ENCODE measurements at regions not wholly inside any gene's neighbourhood (a gene's known extent, or its start where the extent isn't known, plus 50 kb on each side); places are given as distances from the start of the nearest gene placed in this dataset.

- Histone ChIP-seq H3K4me1 (ENCODE audit: control insufficient read depth in 2 of 2, insufficient read depth in 2 of 2, low read length in 2 of 2) (no peaks in the 10 kb centered on the region), H3K9ac (ENCODE audit: low read depth in 1 of 2, low read length in 2 of 2) (no peak overlapping the region), H3K9me3 (ENCODE audit: control insufficient read depth in 2 of 2, low read length in 2 of 2) (no peaks in the 10 kb centered on the region), H3K36me3 (ENCODE audit: control insufficient read depth in 2 of 2, insufficient read depth in 2 of 2, low read length in 2 of 2) (no peaks in the 10 kb centered on the region), H3K4me3 (ENCODE audit: low read length in 2 of 2) (no peak overlapping the region), H3K27ac (ENCODE audit: low read depth in 2 of 2, low read length in 2 of 2) (no peak overlapping the region), H3K27me3 (ENCODE audit: control insufficient read depth in 2 of 2, insufficient read depth in 2 of 2, low read length in 2 of 2) (no peaks in the 10 kb centered on the region)
Observed at GRCh38 chr15:35987056-35987455, 441.1 kb upstream of the DPH6 start.

- no peaks in the 10 kb centered on the region for H3K9me3 ChIP-seq (ENCODE audit: control insufficient read depth in 2 of 2, low read length in 2 of 2)
- no peaks in the 10 kb centered on the region for H3K36me3 ChIP-seq (ENCODE audit: control insufficient read depth in 2 of 2, insufficient read depth in 2 of 2, low read length in 2 of 2)
- H3K4me1 ChIP-seq (ENCODE audit: control insufficient read depth in 2 of 2, insufficient read depth in 2 of 2, low read length in 2 of 2), result no peaks in the 10 kb centered on the region
- H3K27ac ChIP-seq (ENCODE audit: low read depth in 2 of 2, low read length in 2 of 2), result no peak overlapping the region
- no peaks in the 10 kb centered on the region for H3K27me3 ChIP-seq (ENCODE audit: control insufficient read depth in 2 of 2, insufficient read depth in 2 of 2, low read length in 2 of 2)
- no peak overlapping the region for H3K4me3 ChIP-seq (ENCODE audit: low read length in 2 of 2)
- H3K9ac ChIP-seq (ENCODE audit: low read depth in 1 of 2, low read length in 2 of 2), result no peak overlapping the region
Observed at GRCh38 chr15:35991386-35991785, 445.4 kb upstream of the DPH6 start.

GRCh38 chr15:35992791-35993190, 446.8 kb upstream of the DPH6 start:
- H3K27me3 ChIP-seq (ENCODE audit: control insufficient read depth in 2 of 2, insufficient read depth in 2 of 2, low read length in 2 of 2), result no peaks in the 10 kb centered on the region
- H3K4me3 ChIP-seq (ENCODE audit: low read length in 2 of 2), result no peak overlapping the region
- no peaks in the 10 kb centered on the region for H3K36me3 ChIP-seq (ENCODE audit: control insufficient read depth in 2 of 2, insufficient read depth in 2 of 2, low read length in 2 of 2)
- H3K4me1 ChIP-seq (ENCODE audit: control insufficient read depth in 2 of 2, insufficient read depth in 2 of 2, low read length in 2 of 2), result no peaks in the 10 kb centered on the region
- no peak overlapping the region for H3K27ac ChIP-seq (ENCODE audit: low read depth in 2 of 2, low read length in 2 of 2)
- H3K9ac ChIP-seq (ENCODE audit: low read depth in 1 of 2, low read length in 2 of 2), result no peak overlapping the region
- H3K9me3 ChIP-seq (ENCODE audit: control insufficient read depth in 2 of 2, low read length in 2 of 2), result no peaks in the 10 kb centered on the region

- H3K9ac ChIP-seq (ENCODE audit: low read depth in 1 of 2, low read length in 2 of 2), result no peak overlapping the region
- H3K9me3 ChIP-seq (ENCODE audit: control insufficient read depth in 2 of 2, low read length in 2 of 2), result no peaks in the 10 kb centered on the region
- no peak overlapping the region for H3K4me3 ChIP-seq (ENCODE audit: low read length in 2 of 2)
- H3K4me1 ChIP-seq (ENCODE audit: control insufficient read depth in 2 of 2, insufficient read depth in 2 of 2, low read length in 2 of 2), result no peaks in the 10 kb centered on the region
- H3K36me3 ChIP-seq (ENCODE audit: control insufficient read depth in 2 of 2, insufficient read depth in 2 of 2, low read length in 2 of 2), result no peaks in the 10 kb centered on the region
- H3K27me3 ChIP-seq (ENCODE audit: control insufficient read depth in 2 of 2, insufficient read depth in 2 of 2, low read length in 2 of 2), result no peaks in the 10 kb centered on the region
- H3K27ac ChIP-seq (ENCODE audit: low read depth in 2 of 2, low read length in 2 of 2), result no peak overlapping the region
Observed at GRCh38 chr15:35993196-35993595, 447.2 kb upstream of the DPH6 start.

GRCh38 chr15:35994876-35995275, 448.9 kb upstream of the DPH6 start:
- Histone ChIP-seq H3K9me3 (ENCODE audit: control insufficient read depth in 2 of 2, low read length in 2 of 2) (no peaks in the 10 kb centered on the region), H3K4me3 (ENCODE audit: low read length in 2 of 2) (no peak overlapping the region), H3K4me1 (ENCODE audit: control insufficient read depth in 2 of 2, insufficient read depth in 2 of 2, low read length in 2 of 2) (no peaks in the 10 kb centered on the region), H3K27ac (ENCODE audit: low read depth in 2 of 2, low read length in 2 of 2) (no peak overlapping the region), H3K9ac (ENCODE audit: low read depth in 1 of 2, low read length in 2 of 2) (no peak overlapping the region), H3K36me3 (ENCODE audit: control insufficient read depth in 2 of 2, insufficient read depth in 2 of 2, low read length in 2 of 2) (no peaks in the 10 kb centered on the region), H3K27me3 (ENCODE audit: control insufficient read depth in 2 of 2, insufficient read depth in 2 of 2, low read length in 2 of 2) (no peaks in the 10 kb centered on the region)

- no peak overlapping the region for H3K4me3 ChIP-seq (ENCODE audit: low read length in 2 of 2)
- H3K4me1 ChIP-seq (ENCODE audit: control insufficient read depth in 2 of 2, insufficient read depth in 2 of 2, low read length in 2 of 2), result no peaks in the 10 kb centered on the region
- H3K36me3 ChIP-seq (ENCODE audit: control insufficient read depth in 2 of 2, insufficient read depth in 2 of 2, low read length in 2 of 2), result no peaks in the 10 kb centered on the region
- no peak overlapping the region for H3K27ac ChIP-seq (ENCODE audit: low read depth in 2 of 2, low read length in 2 of 2)
- H3K9ac ChIP-seq (ENCODE audit: low read depth in 1 of 2, low read length in 2 of 2), result no peak overlapping the region
- no peaks in the 10 kb centered on the region for H3K27me3 ChIP-seq (ENCODE audit: control insufficient read depth in 2 of 2, insufficient read depth in 2 of 2, low read length in 2 of 2)
- no peaks in the 10 kb centered on the region for H3K9me3 ChIP-seq (ENCODE audit: control insufficient read depth in 2 of 2, low read length in 2 of 2)
Observed at GRCh38 chr15:35998663-35999602, 453.0 kb upstream of the DPH6 start.

GRCh38 chr15:36004891-36005490, 459.0 kb upstream of the DPH6 start:
- Histone ChIP-seq H3K4me1 (ENCODE audit: control insufficient read depth in 2 of 2, insufficient read depth in 2 of 2, low read length in 2 of 2) (no peaks in the 10 kb centered on the region), H3K4me3 (ENCODE audit: low read length in 2 of 2) (no peak overlapping the region), H3K27me3 (ENCODE audit: control insufficient read depth in 2 of 2, insufficient read depth in 2 of 2, low read length in 2 of 2) (no peaks in the 10 kb centered on the region), H3K27ac (ENCODE audit: low read depth in 2 of 2, low read length in 2 of 2) (no peak overlapping the region), H3K36me3 (ENCODE audit: control insufficient read depth in 2 of 2, insufficient read depth in 2 of 2, low read length in 2 of 2) (no peaks in the 10 kb centered on the region), H3K9ac (ENCODE audit: low read depth in 1 of 2, low read length in 2 of 2) (no peak overlapping the region), H3K9me3 (ENCODE audit: control insufficient read depth in 2 of 2, low read length in 2 of 2) (no peaks in the 10 kb centered on the region)

- H3K9ac ChIP-seq (ENCODE audit: low read depth in 1 of 2, low read length in 2 of 2), result no peak overlapping the region
Observed at GRCh38 chr15:36005542-36005941, 459.6 kb upstream of the DPH6 start.

GRCh38 chr15:36007699-36008098, 461.7 kb upstream of the DPH6 start:
- Histone ChIP-seq H3K9me3 (ENCODE audit: control insufficient read depth in 2 of 2, low read length in 2 of 2) (no peaks in the 10 kb centered on the region), H3K4me3 (ENCODE audit: low read length in 2 of 2) (no peak overlapping the region), H3K27ac (ENCODE audit: low read depth in 2 of 2, low read length in 2 of 2) (no peak overlapping the region)

More at GRCh38 chr15:36005542-36005941, 459.6 kb upstream of the DPH6 start:
- H3K4me1 ChIP-seq (ENCODE audit: control insufficient read depth in 2 of 2, insufficient read depth in 2 of 2, low read length in 2 of 2), result no peaks in the 10 kb centered on the region
- H3K27ac ChIP-seq (ENCODE audit: low read depth in 2 of 2, low read length in 2 of 2), result no peak overlapping the region
- H3K4me3 ChIP-seq (ENCODE audit: low read length in 2 of 2), result no peak overlapping the region
- H3K9me3 ChIP-seq (ENCODE audit: control insufficient read depth in 2 of 2, low read length in 2 of 2), result no peaks in the 10 kb centered on the region
- no peaks in the 10 kb centered on the region for H3K36me3 ChIP-seq (ENCODE audit: control insufficient read depth in 2 of 2, insufficient read depth in 2 of 2, low read length in 2 of 2)
- H3K27me3 ChIP-seq (ENCODE audit: control insufficient read depth in 2 of 2, insufficient read depth in 2 of 2, low read length in 2 of 2), result no peaks in the 10 kb centered on the region

GRCh38 chr15:36008719-36009118, 462.8 kb upstream of the DPH6 start:
- Histone ChIP-seq H3K36me3 (ENCODE audit: control insufficient read depth in 2 of 2, insufficient read depth in 2 of 2, low read length in 2 of 2) (no peaks in the 10 kb centered on the region), H3K9me3 (ENCODE audit: control insufficient read depth in 2 of 2, low read length in 2 of 2) (no peaks in the 10 kb centered on the region), H3K27me3 (ENCODE audit: control insufficient read depth in 2 of 2, insufficient read depth in 2 of 2, low read length in 2 of 2) (no peaks in the 10 kb centered on the region), H3K27ac (ENCODE audit: low read depth in 2 of 2, low read length in 2 of 2) (no peak overlapping the region), H3K4me3 (ENCODE audit: low read length in 2 of 2) (no peak overlapping the region), H3K9ac (ENCODE audit: low read depth in 1 of 2, low read length in 2 of 2) (no peak overlapping the region), H3K4me1 (ENCODE audit: control insufficient read depth in 2 of 2, insufficient read depth in 2 of 2, low read length in 2 of 2) (no peaks in the 10 kb centered on the region)

More at GRCh38 chr15:36007699-36008098, 461.7 kb upstream of the DPH6 start:
- H3K27me3 ChIP-seq (ENCODE audit: control insufficient read depth in 2 of 2, insufficient read depth in 2 of 2, low read length in 2 of 2), result no peaks in the 10 kb centered on the region
- no peaks in the 10 kb centered on the region for H3K4me1 ChIP-seq (ENCODE audit: control insufficient read depth in 2 of 2, insufficient read depth in 2 of 2, low read length in 2 of 2)
- no peak overlapping the region for H3K9ac ChIP-seq (ENCODE audit: low read depth in 1 of 2, low read length in 2 of 2)
- H3K36me3 ChIP-seq (ENCODE audit: control insufficient read depth in 2 of 2, insufficient read depth in 2 of 2, low read length in 2 of 2), result no peaks in the 10 kb centered on the region
